ENCODE measurements at regions not wholly inside any gene's neighbourhood (a gene's known extent, or its start where the extent isn't known, plus 50 kb on each side); places are given as distances from the start of the nearest gene placed in this dataset.

DNA sequence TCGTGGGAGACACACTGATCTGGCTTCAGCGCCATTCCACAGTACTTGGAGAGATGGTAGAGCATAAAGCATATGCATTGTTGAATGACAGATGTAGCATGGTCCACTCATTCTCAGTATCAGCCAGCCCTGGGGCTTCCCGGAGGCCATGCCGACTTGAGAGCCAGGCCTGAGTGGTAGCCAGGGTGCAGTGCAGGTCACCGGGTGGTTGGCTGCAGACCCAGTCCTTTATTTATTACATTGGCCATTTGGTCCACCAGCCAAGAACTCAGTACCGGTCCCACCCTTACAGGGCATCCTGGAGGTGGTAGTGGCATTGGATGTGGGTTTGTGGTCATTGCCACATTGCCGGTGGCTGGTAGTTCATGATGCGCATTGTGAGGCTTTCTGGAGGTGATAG is 121.6 kb upstream of the RTL1 start:
- no peak for DNase-seq (ENCODE audit: low read depth in 2 of 2, low spot score in 1 of 2)

DNA sequence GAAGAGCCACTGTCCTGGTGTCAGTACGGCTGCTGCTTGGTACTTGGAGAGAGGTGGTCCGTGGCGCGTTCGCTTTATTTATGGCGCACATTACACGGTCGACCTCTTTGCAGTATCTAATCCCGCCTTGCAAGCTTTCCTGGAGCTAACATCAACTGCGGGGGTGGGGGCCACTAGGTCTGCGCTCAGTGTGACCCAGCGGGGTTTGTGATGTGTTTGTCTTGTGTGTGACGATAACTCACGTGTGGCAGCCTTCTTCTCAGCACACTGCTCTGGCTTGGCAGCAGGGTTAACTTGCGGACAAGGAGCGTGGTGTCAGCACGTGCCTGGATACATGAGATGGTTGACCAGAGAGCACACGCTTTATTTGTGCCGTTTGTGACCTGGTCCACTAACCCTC is 122.2 kb upstream of the RTL1 start:
- DNase-seq (ENCODE audit: low read depth in 2 of 2, low spot score in 1 of 2) = no peak

DNA sequence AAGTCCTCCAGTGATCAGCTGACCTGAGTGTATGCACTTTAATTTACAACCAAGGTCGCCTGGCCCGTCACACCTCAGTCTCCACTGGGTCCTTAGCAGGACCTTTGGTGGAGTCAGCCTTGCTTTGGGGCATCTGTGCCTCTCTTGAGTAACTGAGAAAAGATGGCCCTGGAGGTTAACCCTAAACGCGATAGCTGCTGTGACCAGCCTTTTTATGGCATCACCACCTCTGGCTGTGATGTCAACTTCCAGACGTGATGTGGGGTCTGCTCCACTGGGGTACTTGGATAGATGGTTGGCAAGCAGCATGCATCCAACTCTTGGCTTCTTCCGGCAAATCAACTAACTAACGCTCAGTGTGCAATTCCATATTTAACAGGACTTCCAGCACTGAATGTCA is 122.8 kb upstream of the RTL1 start:
- DNase-seq (ENCODE audit: low read depth in 2 of 2, low spot score in 1 of 2) = no peak

DNA sequence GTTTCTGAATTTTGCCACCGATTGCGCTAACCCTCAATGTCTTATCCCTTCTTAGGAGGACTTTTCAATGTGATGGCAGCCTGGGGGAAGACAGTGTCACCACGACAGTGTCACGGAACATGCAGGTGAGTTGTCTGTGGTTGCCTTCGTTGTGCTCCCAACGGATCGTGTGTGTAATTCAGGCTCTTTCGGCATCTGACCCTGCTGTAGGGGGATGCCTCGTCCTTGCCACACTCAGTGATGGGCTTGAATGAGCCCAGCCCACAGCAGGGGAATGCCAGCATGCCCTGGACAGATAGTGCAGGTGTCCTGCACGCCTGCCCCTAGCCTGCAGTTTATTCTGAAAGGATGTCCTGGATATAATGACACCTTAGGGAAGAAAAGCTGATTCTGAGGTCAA is 123.8 kb upstream of the RTL1 start:
- DNase-seq (ENCODE audit: low read depth in 2 of 2, low spot score in 1 of 2) = no peak

DNA sequence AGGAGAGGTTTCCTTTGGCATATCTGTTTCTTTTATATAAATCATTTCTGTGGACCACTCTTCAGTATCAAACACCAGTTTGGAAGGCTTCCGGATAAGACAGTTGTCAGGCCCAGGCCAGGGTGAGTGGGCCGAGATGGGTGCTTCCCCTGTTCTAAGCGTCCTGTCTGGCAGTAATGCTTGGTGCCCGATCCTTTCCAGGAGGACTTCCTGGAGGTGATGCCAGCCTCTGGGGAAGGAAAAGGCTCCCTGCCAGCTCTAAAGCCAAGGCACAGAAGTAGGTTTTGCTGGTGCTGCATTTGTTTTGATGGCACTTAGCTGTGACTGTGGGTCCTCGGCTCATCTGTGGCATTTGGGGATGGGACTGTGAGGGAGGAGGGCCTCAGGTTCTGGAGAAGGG is 124.4 kb upstream of the RTL1 start:
- no peak for DNase-seq (ENCODE audit: low read depth in 2 of 2, low spot score in 1 of 2)

DNA sequence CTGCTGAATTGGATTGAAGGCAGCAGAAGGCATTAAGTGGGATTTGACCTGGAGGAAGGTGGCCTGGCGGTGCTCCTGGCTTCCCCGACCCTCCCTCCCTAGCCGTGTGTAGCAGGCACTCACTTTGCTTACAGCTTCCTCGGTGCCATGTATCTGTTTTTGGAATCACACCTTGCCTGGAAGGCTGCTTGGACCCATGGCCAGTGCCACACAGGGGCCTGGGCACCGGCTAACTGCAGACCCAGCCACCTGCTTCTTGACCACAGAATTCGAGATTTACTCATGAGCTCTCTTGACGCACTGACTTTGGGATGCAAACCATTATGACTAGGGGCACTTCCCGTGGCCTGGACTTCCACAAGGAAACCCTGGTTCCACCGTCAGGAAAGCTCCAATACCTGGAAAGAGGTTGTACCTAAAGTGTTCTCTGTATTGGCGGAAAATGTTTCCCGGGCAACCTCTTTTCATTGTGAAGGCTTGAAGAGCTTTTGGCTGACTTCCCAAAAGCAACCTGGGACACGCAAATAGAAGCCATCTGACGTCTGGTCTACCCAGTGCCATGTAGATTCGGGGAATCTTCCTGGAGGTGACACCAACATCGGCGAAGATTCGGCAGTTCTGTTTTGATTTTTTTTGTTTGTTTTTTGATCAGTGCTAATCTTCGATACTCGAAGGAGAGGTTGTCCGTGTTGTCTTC is 125.6 kb upstream of the RTL1 start:
- DNase-seq (ENCODE audit: low read depth in 2 of 2, low spot score in 1 of 2) = no peak

DNA sequence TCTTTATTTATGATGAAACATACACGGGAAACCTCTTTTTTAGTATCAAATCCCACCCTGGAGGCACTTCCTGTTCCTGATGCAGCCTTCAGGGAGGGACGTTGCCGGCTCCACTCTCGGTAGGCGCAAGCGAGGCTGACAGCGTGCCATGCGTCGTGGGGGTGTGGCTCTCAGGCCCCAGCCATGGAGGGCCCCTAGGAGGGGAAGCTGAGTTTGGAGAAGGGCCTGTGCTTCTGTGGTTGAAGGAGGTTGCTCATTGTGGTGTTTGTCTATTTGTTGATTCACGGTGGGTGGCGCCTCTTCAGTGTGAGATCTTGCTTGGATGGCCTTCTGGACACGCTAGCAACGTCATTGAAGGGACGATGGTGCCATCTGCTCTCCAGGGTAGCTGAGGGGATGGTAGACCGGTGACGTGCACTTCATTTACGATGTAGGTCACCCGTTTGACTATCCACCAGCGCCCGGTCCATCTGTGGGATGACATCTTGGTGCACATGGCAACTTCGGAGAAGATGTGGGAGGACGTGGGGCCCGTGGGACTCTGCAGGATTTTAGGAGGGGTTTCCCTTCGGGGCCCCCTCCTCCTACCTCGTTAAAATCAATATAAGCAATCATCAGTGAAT is 126.3 kb upstream of the RTL1 start:
- DNase-seq (ENCODE audit: low read depth in 2 of 2, low spot score in 1 of 2) = no peak

DNA sequence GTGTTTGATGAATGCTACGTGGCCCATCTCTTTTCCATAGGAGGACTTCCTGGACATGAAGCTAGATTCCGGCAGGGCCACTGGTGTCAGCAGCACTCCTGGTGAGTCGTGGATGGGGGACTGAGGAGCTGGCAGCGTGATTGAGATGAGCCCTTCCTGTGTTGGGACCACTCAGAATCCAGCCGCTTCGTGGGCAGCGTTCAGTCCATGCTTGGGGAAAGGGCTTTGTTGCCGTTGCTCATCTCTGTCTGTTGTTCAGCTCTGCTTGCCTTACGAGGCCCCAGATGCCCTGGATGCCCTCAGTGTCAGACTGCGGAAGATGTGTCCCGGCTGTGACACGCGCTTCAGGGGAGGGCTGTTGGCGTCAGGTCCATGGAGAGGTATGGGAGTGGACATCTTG is 127.1 kb upstream of the RTL1 start:
- DNase-seq (ENCODE audit: low read depth in 2 of 2, low spot score in 1 of 2) = no peak

DNA sequence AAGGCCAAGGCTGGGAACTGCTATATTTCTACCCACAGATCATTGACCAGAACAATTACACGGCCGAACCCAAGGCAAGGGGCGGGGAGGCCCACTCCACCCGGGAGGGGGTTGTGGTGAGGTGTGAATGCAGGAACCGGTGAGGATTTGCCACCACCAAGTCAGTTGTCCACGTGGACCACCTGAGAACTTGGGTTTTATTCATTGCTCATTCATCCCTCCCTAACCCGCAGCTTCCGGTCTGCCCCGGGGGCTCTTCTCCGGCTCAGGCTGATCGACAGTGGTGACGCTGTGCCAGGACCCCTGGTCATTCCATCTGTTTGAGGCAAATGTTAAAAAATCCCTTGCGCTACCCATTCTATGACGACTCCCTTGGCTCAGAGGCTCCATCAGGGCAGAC is 127.7 kb upstream of the RTL1 start:
- no peak for DNase-seq (ENCODE audit: low read depth in 2 of 2, low spot score in 1 of 2)

DNA sequence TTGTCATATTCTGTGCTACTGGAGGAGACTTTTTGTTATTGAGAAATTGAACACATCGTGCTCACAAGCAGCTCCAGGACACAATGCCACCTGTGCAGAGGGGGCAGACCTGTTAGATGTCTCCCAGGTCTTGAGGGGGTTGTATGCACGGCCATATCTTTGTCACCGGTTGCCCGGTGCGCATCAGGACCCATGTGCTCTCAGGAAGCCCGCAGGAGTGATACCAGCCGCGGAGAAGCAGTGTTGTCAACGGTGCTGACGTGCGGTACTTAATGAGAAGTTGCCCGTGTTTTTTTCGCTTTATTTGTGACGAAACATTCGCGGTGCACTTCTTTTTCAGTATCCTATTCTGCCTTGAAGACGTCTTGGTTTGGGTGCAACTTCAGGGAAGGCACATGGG is 128.2 kb upstream of the RTL1 start:
- DNase-seq (ENCODE audit: low read depth in 2 of 2, low spot score in 1 of 2) = no peak

DNA sequence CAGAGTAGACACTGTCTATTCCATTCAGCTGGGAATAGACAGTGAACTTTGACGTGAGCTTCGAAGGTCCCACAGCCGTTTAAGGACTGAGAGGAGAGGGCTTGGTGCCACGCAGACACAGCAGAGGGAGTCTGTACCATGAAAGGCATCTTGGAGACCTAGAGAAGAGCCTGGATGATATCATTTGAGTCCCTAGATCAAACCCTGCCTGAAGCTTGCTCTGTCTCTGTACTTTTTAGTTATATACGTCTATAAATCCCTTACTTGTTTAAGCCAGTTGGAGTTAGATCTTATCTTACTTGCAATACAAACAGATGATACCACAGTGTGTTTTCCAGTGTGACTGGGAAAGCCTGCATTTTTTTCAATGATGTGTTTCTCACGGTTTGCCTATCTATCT is 128.9 kb upstream of the RTL1 start:
- DNase-seq (ENCODE audit: low read depth in 2 of 2, low spot score in 1 of 2) = no peak

DNA sequence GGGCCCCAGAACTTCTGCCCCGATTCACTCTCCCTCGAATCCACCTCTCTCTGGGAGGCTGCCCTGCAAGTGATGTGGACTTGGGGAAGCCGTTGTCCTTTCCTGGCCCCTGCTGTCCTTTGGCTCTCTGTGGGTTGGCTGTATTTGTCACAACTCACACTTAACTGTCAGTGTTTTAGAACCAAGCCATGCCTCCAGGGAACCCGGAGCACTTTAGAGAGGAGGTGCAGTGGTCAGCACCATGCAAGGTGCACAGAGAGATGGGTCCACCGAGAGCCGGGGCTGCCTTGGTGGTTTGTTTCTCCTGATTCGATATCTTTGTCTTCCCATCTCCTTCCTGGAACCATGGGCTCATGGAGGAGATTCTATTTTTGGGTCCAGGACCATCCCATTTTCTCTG is 129.5 kb upstream of the RTL1 start:
- no peak for DNase-seq (ENCODE audit: low read depth in 2 of 2, low spot score in 1 of 2)

DNA sequence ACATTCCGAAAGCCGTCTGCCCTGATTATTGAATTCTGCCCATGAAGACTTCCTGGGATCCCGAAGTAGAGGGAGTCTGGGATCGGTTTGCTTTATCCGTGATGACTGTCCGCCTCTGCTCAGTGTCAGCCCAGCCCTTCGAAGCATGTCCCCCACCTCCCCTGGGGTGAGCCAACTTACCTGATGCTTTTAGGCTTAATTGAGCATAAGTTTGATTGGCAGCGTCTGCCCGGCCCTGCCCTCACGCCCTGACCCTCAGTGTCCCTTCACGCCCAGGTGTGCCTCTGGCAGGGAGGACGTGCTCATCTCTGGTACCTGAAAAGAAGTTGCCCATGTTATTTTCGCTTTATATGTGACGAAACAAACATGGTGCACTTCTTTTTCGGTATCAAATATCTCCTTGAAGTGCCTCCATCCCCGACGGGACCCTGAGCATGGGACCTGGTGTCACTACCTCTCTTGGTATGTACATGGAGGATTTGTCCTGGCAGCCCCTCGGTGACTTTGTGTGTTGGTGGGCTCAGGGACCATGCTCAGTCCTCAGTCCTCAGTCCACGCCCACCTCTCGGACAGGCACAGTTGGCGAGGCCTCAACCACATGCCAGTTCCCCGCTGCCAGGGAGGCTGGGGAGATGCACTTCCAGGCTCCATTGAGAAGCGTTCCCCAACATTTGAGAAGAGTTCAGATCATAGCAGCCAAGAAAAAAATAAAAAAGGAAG is 130.1 kb upstream of the RTL1 start:
- DNase-seq (ENCODE audit: low read depth in 2 of 2, low spot score in 1 of 2) = no peak

DNA sequence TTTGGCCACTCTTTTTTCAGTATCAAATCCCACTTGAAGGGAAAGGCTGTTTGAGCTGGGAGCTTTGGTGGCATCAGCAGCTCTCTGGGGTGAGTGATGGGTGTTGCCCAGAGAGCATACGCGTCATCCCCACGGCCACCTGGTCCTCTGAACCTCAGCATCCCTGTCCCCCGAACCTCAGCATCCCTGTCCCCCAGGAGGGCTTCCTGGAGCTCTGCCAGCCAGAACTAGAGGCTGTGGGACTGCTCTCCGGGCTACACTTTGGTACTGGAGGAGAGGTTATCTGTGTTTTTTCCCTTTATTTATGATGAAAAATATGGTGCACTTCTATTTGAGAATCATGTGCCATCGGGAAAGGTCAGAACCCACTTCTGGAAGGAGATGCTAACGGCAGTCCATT is 131.5 kb upstream of the RTL1 start:
- DNase-seq (ENCODE audit: low read depth in 2 of 2, low spot score in 1 of 2) = no peak

DNA sequence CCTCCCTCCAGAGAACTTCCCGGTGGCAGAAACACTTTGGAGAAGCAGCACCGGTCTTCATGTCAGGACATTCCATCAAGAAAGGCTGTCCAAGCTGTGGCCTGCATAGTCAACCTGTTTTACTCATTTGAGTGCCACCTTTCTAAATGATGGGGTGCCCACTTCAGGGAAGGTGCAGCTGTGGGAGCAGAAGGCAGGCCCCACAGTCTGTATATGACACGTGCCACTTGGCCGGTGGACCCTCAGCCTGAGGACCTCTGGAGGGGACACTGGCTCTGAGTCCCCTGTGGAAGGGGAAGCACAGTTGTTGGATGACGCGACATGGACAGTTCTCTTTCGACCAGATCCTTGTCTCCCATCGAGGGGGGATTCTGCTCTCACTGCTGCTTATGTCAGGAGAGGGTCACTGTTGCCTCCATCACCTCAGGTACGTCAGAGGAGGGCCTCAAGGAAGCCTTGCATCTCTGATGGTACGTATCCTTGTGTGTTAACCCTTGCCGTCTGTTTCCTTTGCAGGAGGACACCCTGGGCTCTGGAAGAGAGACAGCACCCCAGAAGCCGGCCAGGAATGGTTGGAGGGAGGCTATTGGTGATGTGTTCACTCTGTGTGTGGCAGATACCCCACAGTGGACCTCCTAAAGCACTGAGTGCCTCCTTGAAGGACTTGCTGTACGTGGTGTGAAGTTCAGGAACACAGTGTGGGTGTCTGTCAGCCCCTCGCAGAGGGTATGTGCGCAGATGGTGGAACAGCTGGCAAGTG is 132.1 kb upstream of the RTL1 start:
- DNase-seq (ENCODE audit: low read depth in 2 of 2, low spot score in 1 of 2) = no peak

DNA sequence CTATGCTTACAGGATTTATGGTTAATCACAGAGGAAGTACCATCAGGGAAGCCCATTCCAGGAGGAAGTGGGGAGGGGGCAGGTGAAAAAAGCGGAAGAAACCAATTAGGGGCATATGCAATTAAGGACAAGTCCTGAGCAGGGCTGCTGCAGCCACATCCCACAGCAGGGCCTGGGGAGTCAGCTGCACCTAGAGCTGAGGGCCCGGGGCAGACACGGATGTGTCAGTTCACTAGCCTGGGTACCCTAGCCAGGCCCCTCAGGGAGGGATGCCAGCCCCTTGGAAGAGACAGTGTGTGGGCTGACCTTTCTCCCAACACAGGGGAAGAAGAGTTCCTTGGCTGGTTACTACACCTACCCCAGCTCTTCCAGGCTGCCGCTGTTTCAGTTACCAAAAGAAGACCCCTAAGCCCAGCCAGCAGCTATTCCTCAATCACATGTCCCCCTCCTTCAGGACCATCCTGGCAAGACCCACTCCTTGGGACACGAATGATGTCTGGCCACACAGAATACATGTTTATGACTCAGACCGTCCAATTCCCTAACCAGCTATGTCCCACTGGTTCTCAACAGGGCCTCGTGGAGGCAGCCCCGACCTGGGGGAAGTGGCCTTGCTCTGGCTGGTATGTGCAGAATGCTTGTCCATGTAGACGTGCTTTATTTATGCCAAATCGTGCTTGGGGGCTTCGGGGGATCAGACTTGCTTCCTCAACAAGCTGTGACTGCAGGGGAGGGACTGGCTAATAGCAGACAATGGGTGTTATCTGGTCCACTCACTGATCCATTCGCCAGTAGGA is 133.7 kb upstream of the RTL1 start:
- no peak for DNase-seq (ENCODE audit: low read depth in 2 of 2, low spot score in 1 of 2)

DNA sequence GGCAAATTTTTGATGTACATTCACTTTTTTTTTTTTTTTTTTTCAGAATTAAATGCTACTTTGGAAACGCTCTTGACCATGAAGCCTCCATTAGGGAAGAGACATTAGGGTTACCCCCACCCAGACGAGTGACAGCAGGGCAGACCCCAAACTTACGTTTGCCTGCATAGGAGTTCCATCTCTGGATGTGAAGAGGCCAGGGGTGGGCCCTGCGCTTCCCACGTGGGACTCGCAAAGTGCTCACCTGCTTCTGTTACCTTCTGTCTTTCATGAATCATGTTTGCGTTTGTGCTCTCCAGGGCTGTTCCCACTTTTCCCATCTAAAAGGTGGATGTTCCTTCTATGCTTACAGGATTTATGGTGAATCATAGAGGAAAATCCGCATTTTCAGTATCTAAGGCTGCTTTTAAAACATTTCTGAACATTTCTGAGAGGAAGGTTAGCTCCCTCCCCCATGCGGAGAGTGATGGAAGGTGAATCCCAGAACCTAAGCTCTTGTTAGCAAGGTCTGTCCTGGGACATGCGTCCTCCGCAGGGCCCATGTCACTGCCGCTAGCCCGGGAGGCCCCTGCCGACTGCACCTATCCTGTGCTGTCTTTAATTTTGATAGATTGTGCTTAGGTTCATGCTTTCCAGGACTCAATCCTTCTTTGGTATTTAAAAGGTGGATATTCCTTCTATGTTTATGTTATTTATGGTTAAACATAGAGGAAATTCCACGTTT is 135.7 kb upstream of the RTL1 start:
- no peak for DNase-seq (ENCODE audit: low read depth in 2 of 2, low spot score in 1 of 2)

DNA sequence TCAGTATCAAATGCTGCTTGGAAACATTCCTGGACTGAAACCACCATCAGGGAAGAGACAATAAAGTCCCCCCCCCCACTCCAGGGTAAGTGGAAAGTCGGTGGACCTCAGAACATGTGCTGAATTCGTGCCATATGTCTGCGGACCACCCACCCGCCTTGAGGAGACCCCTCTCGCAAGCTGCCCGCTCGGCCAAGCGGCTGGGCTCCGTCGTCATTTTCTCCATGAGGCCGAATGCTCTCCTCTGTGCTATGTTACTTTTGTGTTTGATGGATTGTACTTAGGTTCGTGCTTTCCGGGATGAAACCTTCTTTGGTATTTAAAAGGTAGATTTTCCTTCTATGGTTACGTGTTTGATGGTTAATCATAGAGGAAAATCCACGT is 136.2 kb upstream of the RTL1 start:
- no peak for DNase-seq (ENCODE audit: low read depth in 2 of 2, low spot score in 1 of 2)

DNA sequence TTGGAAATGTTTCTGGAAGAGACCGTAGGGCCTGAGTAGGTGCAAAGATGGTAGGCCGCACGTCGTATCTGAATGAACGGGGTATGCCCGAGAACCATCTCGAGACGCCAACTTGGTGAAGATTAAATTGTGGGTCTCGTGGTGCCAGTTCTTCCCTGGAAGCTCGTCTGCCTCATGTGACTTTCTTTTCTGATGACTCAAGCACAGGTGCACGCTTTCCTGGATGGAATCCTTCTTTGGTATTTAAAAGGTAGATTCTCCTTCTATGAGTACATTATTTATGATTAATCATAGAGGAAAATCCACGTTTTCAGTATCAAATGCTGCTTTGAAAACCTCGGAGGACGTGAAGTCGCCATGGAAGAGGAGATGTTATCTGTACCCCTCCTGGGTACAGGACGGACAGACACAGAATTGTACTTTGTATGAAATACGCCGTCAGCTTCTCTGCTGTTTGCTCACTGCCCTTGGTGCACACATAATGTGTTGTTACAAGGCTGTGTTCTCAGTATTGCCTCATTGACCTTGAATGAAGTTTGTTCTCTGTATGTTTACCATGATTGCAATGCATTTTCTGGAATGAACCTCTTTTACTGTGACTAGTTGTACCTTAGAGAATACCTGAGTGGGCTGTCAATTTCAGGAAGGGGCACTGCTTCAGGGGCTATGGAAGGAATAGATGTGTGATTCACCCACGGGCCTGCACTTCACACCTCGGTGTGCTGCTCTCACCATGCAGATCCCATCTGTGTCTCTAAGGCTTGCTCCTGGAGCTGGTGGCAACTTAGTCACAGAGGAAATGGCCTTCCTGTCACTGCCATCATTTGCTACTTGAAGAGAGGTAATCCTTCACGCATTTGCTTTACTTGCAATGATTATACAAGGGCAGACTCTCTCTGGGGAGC is 137.3 kb upstream of the RTL1 start:
- no peak for DNase-seq (ENCODE audit: low read depth in 2 of 2, low spot score in 1 of 2)

DNA sequence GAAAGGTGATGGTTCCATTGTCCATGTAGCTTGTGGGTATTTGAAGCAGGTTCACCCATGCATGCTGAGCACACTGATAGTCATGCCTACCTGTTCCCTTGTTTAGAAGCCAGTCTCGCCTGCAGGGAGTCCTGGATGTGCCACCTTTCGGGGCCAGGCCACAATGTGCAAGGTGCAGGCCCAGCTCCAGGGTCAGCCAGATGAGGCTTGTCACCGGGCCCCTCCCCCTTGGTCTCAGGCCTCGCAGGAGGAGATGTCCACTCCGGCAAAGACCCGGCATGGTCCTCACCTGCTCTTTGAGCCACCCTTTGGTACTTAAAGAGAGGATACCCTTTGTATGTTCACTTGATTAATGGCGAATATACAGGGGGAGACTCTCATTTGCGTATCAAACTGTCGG is 140.4 kb upstream of the RTL1 start:
- no peak for DNase-seq (ENCODE audit: low read depth in 2 of 2, low spot score in 1 of 2)
